ENCODE measurements at regions not wholly inside any gene's neighbourhood (a gene's known extent, or its start where the extent isn't known, plus 50 kb on each side); places are given as distances from the start of the nearest gene placed in this dataset.

GRCh38 chr1:192749349-192749748 lies 59.5 kb upstream of the RGS2 start:
- no peak for TF ChIP-seq CTCF (IDR thresholded peaks at IDR 0.05)
- TF ChIP-seq EP300 (IDR thresholded peaks at IDR 0.05; ENCODE audit: low read depth): no peak
- TF ChIP-seq POLR2AphosphoS5 (IDR thresholded peaks at IDR 0.05): no peak
- no peak for TF ChIP-seq POLR2A (IDR thresholded peaks at IDR 0.05)
- H3K4me1 ChIP-seq: no peaks in the 10 kb centered on the region
- intact Hi-C loops (cut with DNase I; ENCODE audit: low total_unique reads): no loop called here
- in situ Hi-C loops (cut with MboI; ENCODE audit: low pct_ligation_motif_present in 1 of 4, low pct_unique_long_range_greater_than_20kb in 1 of 4, low sequenced_read_pairs in 3 of 4): no loop called here
- DNase-seq: no peak
- no peaks in the 10 kb centered on the region for H3K9me3 ChIP-seq
- H3K27ac ChIP-seq: no peak overlapping the region
- no peaks in the 10 kb centered on the region for H3K27me3 ChIP-seq
- no peak overlapping the region for H3K4me3 ChIP-seq
- H3K36me3 ChIP-seq: no peaks in the 10 kb centered on the region

- DNase-seq: no peak
- WGBS, 2 donors (ENCODE audit: low coverage in 1 of 2): 92% methylated on average over 12 of the region's 12 CpGs; no CpG with 5 or more reads in 1 of the 2 donors
- no peaks in the 10 kb centered on the region for H3K4me1 ChIP-seq
- intact Hi-C loops (cut with DNase I; ENCODE audit: low total_unique reads) (no loop called here), in situ Hi-C loops (cut with MboI; ENCODE audit: low pct_ligation_motif_present in 1 of 4, low pct_unique_long_range_greater_than_20kb in 1 of 4, low sequenced_read_pairs in 3 of 4) (no loop called here)
- no peak overlapping the region for H3K4me3 ChIP-seq
- no peaks in the 10 kb centered on the region for H3K36me3 ChIP-seq
- no peak overlapping the region for H3K27ac ChIP-seq
- no peaks in the 10 kb centered on the region for H3K9me3 ChIP-seq
- TF ChIP-seq EP300 (IDR thresholded peaks at IDR 0.05; ENCODE audit: low read depth) (no peak), CTCF (IDR thresholded peaks at IDR 0.05) (no peak), POLR2A (IDR thresholded peaks at IDR 0.05) (no peak), POLR2AphosphoS5 (IDR thresholded peaks at IDR 0.05) (no peak)
- no peaks in the 10 kb centered on the region for H3K27me3 ChIP-seq
These were observed 57.6 kb upstream of the RGS2 start for GRCh38 chr1:192751260-192751659.

- no peak for DNase-seq
- no peak for TF ChIP-seq POLR2A (IDR thresholded peaks at IDR 0.05)
- TF ChIP-seq EP300 (IDR thresholded peaks at IDR 0.05; ENCODE audit: low read depth): no peak
- TF ChIP-seq CTCF (IDR thresholded peaks at IDR 0.05): no peak
- TF ChIP-seq POLR2AphosphoS5 (IDR thresholded peaks at IDR 0.05): no peak
- intact Hi-C loops (cut with DNase I; ENCODE audit: low total_unique reads): no loop called here
- H3K36me3 ChIP-seq: no peaks in the 10 kb centered on the region
- in situ Hi-C loops (cut with MboI; ENCODE audit: low pct_ligation_motif_present in 1 of 4, low pct_unique_long_range_greater_than_20kb in 1 of 4, low sequenced_read_pairs in 3 of 4): no loop called here
- no peak overlapping the region for H3K4me3 ChIP-seq
- H3K4me1 ChIP-seq: no peaks in the 10 kb centered on the region
- no peaks in the 10 kb centered on the region for H3K27me3 ChIP-seq
- H3K9me3 ChIP-seq: no peaks in the 10 kb centered on the region
- 63 to 68% methylated on average over 3 to 4 of the region's 4 CpGs for WGBS, 2 donors (ENCODE audit: low coverage in 1 of 2)
- H3K27ac ChIP-seq: no peak overlapping the region
These were observed 52.5 kb upstream of the RGS2 start for GRCh38 chr1:192756314-192756713.

GRCh38 chr1:192756847-192757246 lies 52.0 kb upstream of the RGS2 start:
- Histone ChIP-seq H3K27ac (no peak overlapping the region), H3K4me1 (no peaks in the 10 kb centered on the region), H3K4me3 (no peak overlapping the region), H3K36me3 (no peaks in the 10 kb centered on the region), H3K9me3 (no peaks in the 10 kb centered on the region), H3K27me3 (no peaks in the 10 kb centered on the region)
- in situ Hi-C loops (cut with MboI; ENCODE audit: low pct_ligation_motif_present in 1 of 4, low pct_unique_long_range_greater_than_20kb in 1 of 4, low sequenced_read_pairs in 3 of 4) (no loop called here), intact Hi-C loops (cut with DNase I; ENCODE audit: low total_unique reads) (no loop called here)
- WGBS, 2 donors (ENCODE audit: low coverage in 1 of 2): 57 to 64% methylated on average over 2 of the region's 2 CpGs
- no peak for DNase-seq
- TF ChIP-seq CTCF (IDR thresholded peaks at IDR 0.05) (no peak), EP300 (IDR thresholded peaks at IDR 0.05; ENCODE audit: low read depth) (no peak), POLR2A (IDR thresholded peaks at IDR 0.05) (no peak), POLR2AphosphoS5 (IDR thresholded peaks at IDR 0.05) (no peak)

Data from transverse colon (tissue), 4 donors.